ENCODE measurements at regions not wholly inside any gene's neighbourhood (a gene's known extent, or its start where the extent isn't known, plus 50 kb on each side); places are given as distances from the start of the nearest gene placed in this dataset.

GRCh38 chr7:49717547-49717946, 55.9 kb upstream of the VWC2 start:
- no peaks in the 10 kb centered on the region for H3K4me1 ChIP-seq (ENCODE audit: insufficient read depth, low read length)
- H3K4me2 ChIP-seq (ENCODE audit: insufficient read depth, low read length) = no peak overlapping the region
- DNase-seq (ENCODE audit: insufficient read length, low spot score, missing footprints) = no peak
- H3K4me3 ChIP-seq (ENCODE audit: insufficient read depth, low read length) = no peak overlapping the region
- no peaks in the 10 kb centered on the region for H3K9me3 ChIP-seq (ENCODE audit: low read depth, low read length)
- TF ChIP-seq CTCF (IDR thresholded peaks at IDR 0.05; ENCODE audit: extremely low read depth, low read depth, low read length) = no peak
- no peak overlapping the region for H2AFZ ChIP-seq (ENCODE audit: low read length)
- no peaks in the 10 kb centered on the region for H3K79me2 ChIP-seq (ENCODE audit: insufficient read depth, low read length)
- H3K27ac ChIP-seq (ENCODE audit: low read depth, low read length) = no peak overlapping the region
- H3K27me3 ChIP-seq (ENCODE audit: insufficient read depth, low read length) = no peaks in the 10 kb centered on the region
- H4K20me1 ChIP-seq (ENCODE audit: insufficient read depth, low read length) = no peaks in the 10 kb centered on the region
- H3K36me3 ChIP-seq (ENCODE audit: insufficient read depth, low read length) = no peaks in the 10 kb centered on the region

DNA sequence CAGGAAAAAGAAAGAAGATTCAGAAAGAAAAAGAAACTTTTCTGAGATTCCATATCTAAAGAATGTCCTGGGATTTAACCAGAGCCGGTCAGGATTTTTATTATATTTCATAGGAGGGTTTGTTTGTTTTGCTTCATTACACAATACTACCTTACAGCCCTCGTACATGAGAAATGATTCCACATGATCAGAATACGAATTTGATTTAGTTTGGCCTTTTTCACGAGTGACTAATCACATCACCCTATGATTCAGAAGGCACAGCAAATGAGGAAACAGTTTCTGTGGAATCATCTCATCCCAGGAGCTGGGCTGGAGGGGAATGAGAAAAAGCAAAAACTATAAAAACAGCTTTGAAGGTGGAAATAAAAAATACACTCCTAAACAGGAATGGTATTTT, 54.7 kb upstream of the VWC2 start:
- no peaks in the 10 kb centered on the region for H3K36me3 ChIP-seq (ENCODE audit: insufficient read depth, low read length)
- no peak for TF ChIP-seq CTCF (IDR thresholded peaks at IDR 0.05; ENCODE audit: extremely low read depth, low read depth, low read length)
- no peak overlapping the region for H2AFZ ChIP-seq (ENCODE audit: low read length)
- DNase-seq (ENCODE audit: insufficient read length, low spot score, missing footprints) = no peak
- no peak overlapping the region for H3K4me2 ChIP-seq (ENCODE audit: insufficient read depth, low read length)
- no peaks in the 10 kb centered on the region for H3K27me3 ChIP-seq (ENCODE audit: insufficient read depth, low read length)
- H3K4me1 ChIP-seq (ENCODE audit: insufficient read depth, low read length) = no peaks in the 10 kb centered on the region
- no peaks in the 10 kb centered on the region for H4K20me1 ChIP-seq (ENCODE audit: insufficient read depth, low read length)
- H3K27ac ChIP-seq (ENCODE audit: low read depth, low read length) = no peak overlapping the region
- no peaks in the 10 kb centered on the region for H3K9me3 ChIP-seq (ENCODE audit: low read depth, low read length)
- H3K4me3 ChIP-seq (ENCODE audit: insufficient read depth, low read length) = no peak overlapping the region
- no peaks in the 10 kb centered on the region for H3K79me2 ChIP-seq (ENCODE audit: insufficient read depth, low read length)

DNA sequence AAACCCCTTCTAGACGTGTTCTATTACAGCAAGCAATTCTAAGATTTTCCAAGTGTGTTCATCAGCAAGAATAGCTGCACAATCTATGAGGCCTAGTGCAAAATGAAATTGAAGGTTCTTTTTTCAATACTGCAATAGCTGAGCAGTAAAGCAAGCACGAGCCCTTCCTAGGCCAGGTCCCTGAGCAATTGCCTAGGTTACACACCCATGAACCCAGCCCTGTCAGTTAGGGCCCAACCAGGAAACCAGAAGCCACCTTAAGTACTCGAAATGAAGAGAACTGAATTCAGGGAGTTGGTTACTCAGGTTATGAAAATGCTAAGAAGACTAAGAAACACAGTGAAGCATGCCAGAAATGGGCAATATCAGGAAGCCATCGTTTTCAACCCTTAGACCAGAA, 52.0 kb upstream of the VWC2 start:
- no peak for TF ChIP-seq CTCF (IDR thresholded peaks at IDR 0.05; ENCODE audit: extremely low read depth, low read depth, low read length)
- no peak for DNase-seq (ENCODE audit: insufficient read length, low spot score, missing footprints)
- Histone ChIP-seq H3K79me2 (ENCODE audit: insufficient read depth, low read length) (no peaks in the 10 kb centered on the region), H3K36me3 (ENCODE audit: insufficient read depth, low read length) (no peaks in the 10 kb centered on the region), H4K20me1 (ENCODE audit: insufficient read depth, low read length) (no peaks in the 10 kb centered on the region), H3K4me3 (ENCODE audit: insufficient read depth, low read length) (no peak overlapping the region), H2AFZ (ENCODE audit: low read length) (no peak overlapping the region), H3K27ac (ENCODE audit: low read depth, low read length) (no peak overlapping the region), H3K9me3 (ENCODE audit: low read depth, low read length) (no peaks in the 10 kb centered on the region), H3K4me2 (ENCODE audit: insufficient read depth, low read length) (no peak overlapping the region), H3K4me1 (ENCODE audit: insufficient read depth, low read length) (no peaks in the 10 kb centered on the region), H3K27me3 (ENCODE audit: insufficient read depth, low read length) (no peaks in the 10 kb centered on the region)
